B cell (primary cell): ENCODE measurements at regions not wholly inside any gene's neighbourhood (a gene's known extent, or its start where the extent isn't known, plus 50 kb on each side); places are given as distances from the start of the nearest gene placed in this dataset.

Experiments used
- EZH2 ChIP-seq: IDR thresholded peaks from 2 replicates; pipeline ENCODE4 v1.6.1; 2012; ENCODE audit warnings: borderline replicate concordance, low read depth, mild to moderate bottlenecking, moderate library complexity, low read length; ENCODE audit not compliant: insufficient read depth, poor library complexity, severe bottlenecking
- TF ChIP-seq, protein P1 (sequence below): fragments of 200-600 bp; IDR thresholded peaks from one replicate; pipeline ENCODE4 v1.8.0; 2022; ENCODE audit warnings: antibody characterized with exemption, mild to moderate bottlenecking

DNA sequence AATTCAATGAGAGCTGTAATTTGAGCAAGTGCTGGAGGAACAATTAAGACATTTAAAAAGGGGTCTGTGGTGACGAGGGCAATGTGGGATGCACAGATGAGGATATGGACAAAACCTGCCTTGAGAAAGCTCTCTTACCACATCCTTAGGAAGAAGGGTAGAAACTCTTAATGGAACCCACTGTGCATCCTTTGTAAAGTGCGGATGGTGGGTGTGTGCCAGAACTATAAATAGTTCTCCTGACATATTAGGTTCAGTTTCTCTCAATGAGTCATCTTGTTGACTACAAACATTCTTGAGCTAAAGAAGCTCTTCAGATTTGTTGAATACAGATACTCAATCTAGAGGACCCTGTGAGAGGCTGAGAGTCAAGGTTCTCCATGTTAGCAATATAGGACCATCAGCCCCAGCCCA, 106.1 kb upstream of the ANO4 start:
- TF ChIP-seq, protein P1, sequence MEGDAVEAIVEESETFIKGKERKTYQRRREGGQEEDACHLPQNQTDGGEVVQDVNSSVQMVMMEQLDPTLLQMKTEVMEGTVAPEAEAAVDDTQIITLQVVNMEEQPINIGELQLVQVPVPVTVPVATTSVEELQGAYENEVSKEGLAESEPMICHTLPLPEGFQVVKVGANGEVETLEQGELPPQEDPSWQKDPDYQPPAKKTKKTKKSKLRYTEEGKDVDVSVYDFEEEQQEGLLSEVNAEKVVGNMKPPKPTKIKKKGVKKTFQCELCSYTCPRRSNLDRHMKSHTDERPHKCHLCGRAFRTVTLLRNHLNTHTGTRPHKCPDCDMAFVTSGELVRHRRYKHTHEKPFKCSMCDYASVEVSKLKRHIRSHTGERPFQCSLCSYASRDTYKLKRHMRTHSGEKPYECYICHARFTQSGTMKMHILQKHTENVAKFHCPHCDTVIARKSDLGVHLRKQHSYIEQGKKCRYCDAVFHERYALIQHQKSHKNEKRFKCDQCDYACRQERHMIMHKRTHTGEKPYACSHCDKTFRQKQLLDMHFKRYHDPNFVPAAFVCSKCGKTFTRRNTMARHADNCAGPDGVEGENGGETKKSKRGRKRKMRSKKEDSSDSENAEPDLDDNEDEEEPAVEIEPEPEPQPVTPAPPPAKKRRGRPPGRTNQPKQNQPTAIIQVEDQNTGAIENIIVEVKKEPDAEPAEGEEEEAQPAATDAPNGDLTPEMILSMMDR: no peak
- no peak for TF ChIP-seq EZH2
